CD14-positive monocyte (primary cell): ENCODE measurements at regions not wholly inside any gene's neighbourhood (a gene's known extent, or its start where the extent isn't known, plus 50 kb on each side); places are given as distances from the start of the nearest gene placed in this dataset.

Source experiments
- DNase-seq, 3 donors: peaks; one replicate each; pipeline ENCODE4 v3.0.0-alpha.2; 2011 to 2022
- H2AFZ ChIP-seq: 2 replicates; pipeline ENCODE4 v1.6.0; 2012; ENCODE audit warnings: mild to moderate bottlenecking, low read depth, low read length, inconsistent platforms; ENCODE audit not compliant: insufficient read depth, poor library complexity, severe bottlenecking
- H3K27ac ChIP-seq, 2 donors: 1 replicate in 1 of 2; 2 replicates in 1 of 2; pipeline ENCODE4 v1.5.1; 2012 to 2013; ENCODE audit warnings: low read length in 2 of 2, control low read depth in 1 of 2, inconsistent platforms in 1 of 2, low read depth in 1 of 2, mild to moderate bottlenecking in 1 of 2
- H3K27me3 ChIP-seq, 2 donors: one replicate each; pipeline versions ENCODE4 v1.6.0 to v1.6.1; 2011 to 2013; ENCODE audit warnings: low read length in 2 of 2; ENCODE audit not compliant: control insufficient read depth in 2 of 2, insufficient read depth in 2 of 2
- H3K36me3 ChIP-seq, 2 donors: replicated peaks in 1 of 2; 1 replicate in 1 of 2; 2 replicates in 1 of 2; pipeline versions ENCODE4 v1.5.1 to v1.6.1; 2012 to 2013; ENCODE audit warnings: low read length in 2 of 2, control low read depth in 1 of 2, inconsistent platforms in 1 of 2, mild to moderate bottlenecking in 1 of 2; ENCODE audit not compliant: insufficient read depth in 2 of 2, control insufficient read depth in 1 of 2
- H3K4me1 ChIP-seq, 2 donors: 1 replicate in 1 of 2; 2 replicates in 1 of 2; pipeline versions ENCODE4 v1.5.1 to v1.6.1; 2012 to 2013; ENCODE audit warnings: low read length in 2 of 2, control low read depth in 1 of 2, inconsistent platforms in 1 of 2, mild to moderate bottlenecking in 1 of 2, moderate library complexity in 1 of 2; ENCODE audit not compliant: insufficient read depth in 2 of 2, control insufficient read depth in 1 of 2
- H3K4me2 ChIP-seq: replicated peaks from 2 replicates; pipeline ENCODE3; 2012; ENCODE audit warnings: low read length, moderate library complexity, mild to moderate bottlenecking; ENCODE audit not compliant: poor library complexity, severe bottlenecking; ENCODE audit errors: extremely low read depth
- H3K4me3 ChIP-seq, 3 experiments: fragments of 200-600 bp in 1 of 3; sonication (generic) in 1 of 3; replicated peaks in 1 of 3; 1 replicate in 2 of 3; 2 replicates in 1 of 3; pipeline ENCODE4 v1.5.1; 2011 to 2013; ENCODE audit warnings: low read length in 3 of 3, mild to moderate bottlenecking in 3 of 3, control low read depth in 2 of 3, low read depth in 2 of 3, inconsistent platforms in 1 of 3, moderate library complexity in 1 of 3
- H3K79me2 ChIP-seq: 2 replicates; pipeline ENCODE4 v1.6.0; 2012; ENCODE audit warnings: mild to moderate bottlenecking, control low read depth, inconsistent platforms, low read length, moderate library complexity; ENCODE audit not compliant: insufficient read depth
- H3K9ac ChIP-seq: 2 replicates; pipeline ENCODE4 v1.6.0; 2017; ENCODE audit warnings: low read length, mild to moderate bottlenecking; ENCODE audit not compliant: insufficient read depth, poor library complexity, severe bottlenecking
- H3K9me3 ChIP-seq, 2 donors: replicated peaks in 1 of 2; 1 replicate in 1 of 2; 2 replicates in 1 of 2; pipeline versions ENCODE4 v1.5.1 to v1.6.1; 2012 to 2013; ENCODE audit warnings: low read length in 2 of 2, control low read depth in 1 of 2; ENCODE audit not compliant: control insufficient read depth in 1 of 2, insufficient read depth in 1 of 2
- H4K20me1 ChIP-seq: 2 replicates; pipeline ENCODE4 v1.6.0; 2012; ENCODE audit warnings: mild to moderate bottlenecking, low read length, control low read depth, moderate library complexity; ENCODE audit not compliant: insufficient read depth
- H3K27ac Mint-ChIP-seq, 7 donors: one replicate each; pipeline ENCODE4 v1.8.0; 2020; ENCODE audit warnings: mild to moderate bottlenecking in 7 of 7, mixed read lengths in 7 of 7, moderate library complexity in 6 of 7, inconsistent platforms in 2 of 7
- H3K27me3 Mint-ChIP-seq, 3 donors: one replicate each; pipeline ENCODE4 v1.8.0; 2021 to 2022; ENCODE audit warnings: low read depth in 3 of 3, mild to moderate bottlenecking in 3 of 3, mixed read lengths in 3 of 3, moderate library complexity in 3 of 3, inconsistent platforms in 1 of 3
- H3K36me3 Mint-ChIP-seq, 2 donors: one replicate each; pipeline ENCODE4 v1.8.0; 2020; ENCODE audit warnings: mixed read lengths in 2 of 2, inconsistent platforms in 1 of 2, mild to moderate bottlenecking in 1 of 2
- H3K4me1 Mint-ChIP-seq: one replicate; pipeline ENCODE4 v1.8.0; 2020; ENCODE audit warnings: mild to moderate bottlenecking, mixed read lengths
- H3K4me3 Mint-ChIP-seq, 2 donors: one replicate each; pipeline ENCODE4 v1.8.0; 2020; ENCODE audit warnings: mild to moderate bottlenecking in 2 of 2, mixed read lengths in 2 of 2, moderate library complexity in 1 of 2
- H3K9me3 Mint-ChIP-seq, 7 donors: one replicate each; pipeline ENCODE4 v1.8.0; 2020 to 2022; ENCODE audit warnings: mixed read lengths in 7 of 7, mild to moderate bottlenecking in 6 of 7, moderate library complexity in 6 of 7, inconsistent platforms in 2 of 7
- CTCF ChIP-seq: fragments of 200-600 bp; IDR thresholded peaks from one replicate; pipeline ENCODE4 v1.8.0; 2022; ENCODE audit warnings: antibody characterized with exemption, mild to moderate bottlenecking
- WGBS: methylation state at CpG from one replicate; pipeline ENCODE4 v1.1.5; 2013; ENCODE audit warnings: missing lambda C conversion rate; ENCODE audit not compliant: insufficient coverage; 5-methylcytosine and 5-hydroxymethylcytosine counted together
- intact Hi-C, 2 donors: fragments of 100-400 bp; cut with micrococcal nuclease; formaldehyde crosslinking; loops; one replicate each; pipeline versions ENCODE4 v1.15.0 to v1.15.1; 2023

- Mint-ChIP-seq H3K36me3 (no peaks in the 10 kb centered on the region), H3K4me1 (no peaks in the 10 kb centered on the region), H3K27ac (no peak overlapping the region), H3K27me3 (no peaks in the 10 kb centered on the region), H3K4me3 (no peak overlapping the region), H3K9me3 (peaks cover 2 to 8% (median 7%) of the 10 kb centered on the region in 7 donors)
- Histone ChIP-seq H3K36me3 (no peaks in the 10 kb centered on the region), H3K9me3 (peaks cover 0 to 3% of the 10 kb centered on the region in 2 donors), H3K79me2 (no peaks in the 10 kb centered on the region), H3K27ac (no peak overlapping the region), H3K4me3 (no peak overlapping the region), H3K27me3 (no peaks in the 10 kb centered on the region), H3K4me1 (no peaks in the 10 kb centered on the region), H4K20me1 (no peaks in the 10 kb centered on the region), H2AFZ (no peak overlapping the region), H3K4me2 (no peak overlapping the region), H3K9ac (no peak overlapping the region)
- TF ChIP-seq CTCF, result no peak
- DNase-seq, result no peak
- WGBS, result no CpG with 5 or more reads among the region's 1 CpG
- intact Hi-C loops, result no loop called here
Measured at GRCh38 chr4:52343595-52343994, 292.5 kb downstream of the SPATA18 start.

GRCh38 chr4:52350926-52351325 lies 299.8 kb downstream of the SPATA18 start:
- H3K27me3 Mint-ChIP-seq, result peaks cover 0 to 2% (median 1%) of the 10 kb centered on the region in 3 donors
- Histone ChIP-seq H3K27ac (no peak overlapping the region), H3K4me1 (no peaks in the 10 kb centered on the region), H3K4me2 (no peak overlapping the region), H3K27me3 (no peaks in the 10 kb centered on the region), H3K36me3 (no peaks in the 10 kb centered on the region), H2AFZ (no peak overlapping the region), H3K9ac (no peak overlapping the region), H3K4me3 (no peak overlapping the region), H3K9me3 (peaks cover 3% of the 10 kb centered on the region in 2 donors), H4K20me1 (no peaks in the 10 kb centered on the region), H3K79me2 (no peaks in the 10 kb centered on the region)
- no peak for DNase-seq
- H3K27ac Mint-ChIP-seq, result no peak overlapping the region
- H3K4me1 Mint-ChIP-seq, result no peaks in the 10 kb centered on the region
- H3K9me3 Mint-ChIP-seq, result peaks cover 2 to 12% (median 7%) of the 10 kb centered on the region in 7 donors
- H3K4me3 Mint-ChIP-seq, result no peak overlapping the region
- TF ChIP-seq CTCF, result no peak
- intact Hi-C loops, result no loop called here
- no peaks in the 10 kb centered on the region for H3K36me3 Mint-ChIP-seq
- WGBS, result no CpG with 5 or more reads among the region's 1 CpG
